Tibial artery (tissue), 4 donors: ENCODE measurements at regions not wholly inside any gene's neighbourhood (a gene's known extent, or its start where the extent isn't known, plus 50 kb on each side); places are given as distances from the start of the nearest gene placed in this dataset.
A peak's percentile ranks its signal among the peaks of the same experiment; 100 is the strongest.

ENCODE experiments used
- DNase-seq, 2 donors: peaks; one replicate each; pipeline ENCODE4 v3.0.0-alpha.2; 2019
- H3K27ac ChIP-seq, 2 donors: fragments of 200-600 bp; sonication (generic) in 1 of 2; 1 replicate in 1 of 2; 2 replicates in 1 of 2; pipeline ENCODE4 v1.5.1; 2018 to 2019; ENCODE audit warnings: mild to moderate bottlenecking in 1 of 2
- H3K27me3 ChIP-seq, 2 donors: fragments of 200-600 bp; sonication (generic) in 1 of 2; one replicate each; pipeline versions ENCODE4 v1.5.1 to v1.6.0; 2016 to 2019
- H3K36me3 ChIP-seq, 3 donors: fragments of 200-600 bp; sonication (generic) in 2 of 3; one replicate each; pipeline ENCODE4 v1.5.1; 2016 to 2019; ENCODE audit warnings: mild to moderate bottlenecking in 2 of 3
- H3K4me1 ChIP-seq, 4 donors: fragments of 200-600 bp; sonication (generic) in 2 of 4; 1 replicate in 3 of 4; 2 replicates in 1 of 4; pipeline ENCODE4 v1.5.1; 2016 to 2019
- H3K4me3 ChIP-seq, 2 donors: fragments of 200-600 bp; sonication (generic) in 1 of 2; 1 replicate in 1 of 2; 2 replicates in 1 of 2; pipeline ENCODE4 v1.5.1; 2018 to 2019; ENCODE audit warnings: mild to moderate bottlenecking in 2 of 2
- H3K9me3 ChIP-seq, 3 donors: fragments of 200-600 bp; sonication (generic) in 1 of 3; one replicate each; pipeline ENCODE4 v1.5.1; 2016 to 2019
- CTCF ChIP-seq, 2 experiments: fragments of 200-600 bp in 1 of 2; fragments of 450-650 bp in 1 of 2; IDR thresholded peaks; one replicate each; pipeline ENCODE4 v1.5.1; 2017 to 2019; ENCODE audit warnings: antibody characterized with exemption in 2 of 2, mild to moderate bottlenecking in 1 of 2, moderate library complexity in 1 of 2
- intact Hi-C: fragments of 100-400 bp; cut with DNase I; formaldehyde crosslinking; loops from one replicate; pipeline ENCODE4 v1.15.0; 2023; ENCODE audit warnings: low total_unique reads

GRCh38 chr2:134108113-134108512 lies 145.8 kb upstream of the MGAT5 start:
- no peak for TF ChIP-seq CTCF (IDR thresholded peaks at IDR 0.05)
- Histone ChIP-seq H3K4me3 (no peak overlapping the region), H3K9me3 (peaks cover 0 to 9% (median 0%) of the 10 kb centered on the region in 3 donors), H3K27me3 (no peaks in the 10 kb centered on the region), H3K4me1 (no peaks in the 10 kb centered on the region), H3K36me3 (no peaks in the 10 kb centered on the region), H3K27ac (no peak overlapping the region)
- peak in 1 of 2 donors; percentile 51 for DNase-seq
- intact Hi-C loops, result no loop called here

GRCh38 chr2:134109246-134109645 lies 144.6 kb upstream of the MGAT5 start:
- Histone ChIP-seq H3K27me3 (no peaks in the 10 kb centered on the region), H3K27ac (no peak overlapping the region), H3K4me1 (no peaks in the 10 kb centered on the region), H3K9me3 (peaks cover 0 to 9% (median 0%) of the 10 kb centered on the region in 3 donors), H3K4me3 (no peak overlapping the region), H3K36me3 (no peaks in the 10 kb centered on the region)
- no peak for TF ChIP-seq CTCF (IDR thresholded peaks at IDR 0.05)
- intact Hi-C loops, result no loop called here
- no peak for DNase-seq

- H3K4me1 ChIP-seq, result no peaks in the 10 kb centered on the region
- peaks cover 0 to 9% (median 0%) of the 10 kb centered on the region in 3 donors for H3K9me3 ChIP-seq
- no peak for TF ChIP-seq CTCF (IDR thresholded peaks at IDR 0.05)
- no peak overlapping the region for H3K27ac ChIP-seq
- no peak for DNase-seq
- H3K36me3 ChIP-seq, result no peaks in the 10 kb centered on the region
- intact Hi-C loops, result no loop called here
- H3K4me3 ChIP-seq, result no peak overlapping the region
- no peaks in the 10 kb centered on the region for H3K27me3 ChIP-seq
These were observed 144.1 kb upstream of the MGAT5 start for GRCh38 chr2:134109725-134110124.

GRCh38 chr2:134110532-134110931 lies 143.3 kb upstream of the MGAT5 start:
- no peaks in the 10 kb centered on the region for H3K4me1 ChIP-seq
- intact Hi-C loops, result no loop called here

GRCh38 chr2:134117676-134118075 lies 136.2 kb upstream of the MGAT5 start:
- Histone ChIP-seq H3K27ac (no peak overlapping the region), H3K9me3 (no peaks in the 10 kb centered on the region), H3K36me3 (no peaks in the 10 kb centered on the region), H3K4me1 (peaks cover 0 to 30% (median 19%) of the 10 kb centered on the region in 4 donors), H3K4me3 (no peak overlapping the region), H3K27me3 (no peaks in the 10 kb centered on the region)
- TF ChIP-seq CTCF (IDR thresholded peaks at IDR 0.05), result no peak
- DNase-seq, result no peak
- intact Hi-C loops, result loop anchor here (2.0 to 5.0 kb wide), 2 partner anchors 127 to 295 kb away; no protein-coding TSS in a partner anchor

More at GRCh38 chr2:134110532-134110931, 143.3 kb upstream of the MGAT5 start:
- Histone ChIP-seq H3K36me3 (no peaks in the 10 kb centered on the region), H3K4me3 (no peak overlapping the region), H3K27me3 (no peaks in the 10 kb centered on the region), H3K27ac (no peak overlapping the region), H3K9me3 (peaks cover 0 to 9% (median 0%) of the 10 kb centered on the region in 3 donors)
- no peak for DNase-seq
- TF ChIP-seq CTCF (IDR thresholded peaks at IDR 0.05), result no peak
